Epithelial cell of esophagus (primary cell): ENCODE measurements at regions not wholly inside any gene's neighbourhood (a gene's known extent, or its start where the extent isn't known, plus 50 kb on each side); places are given as distances from the start of the nearest gene placed in this dataset.

Source experiments
- DNase-seq: peaks from one replicate; pipeline ENCODE4 v3.0.0; 2010; ENCODE audit warnings: low read depth
- H3K4me3 ChIP-seq: 2 replicates; pipeline ENCODE4 v1.5.1; 2011; ENCODE audit warnings: mild to moderate bottlenecking, low read length, control low read depth
- CTCF ChIP-seq: IDR thresholded peaks from 2 replicates; pipeline ENCODE4 v1.5.1; 2011; ENCODE audit warnings: low read depth, mild to moderate bottlenecking, low read length, control low read depth, inconsistent platforms; ENCODE audit not compliant: insufficient read depth; ENCODE audit errors: missing control alignments

GRCh38 chr10:86592413-86592812 is 61.9 kb upstream of the OPN4 start:
- TF ChIP-seq CTCF = no peak
- peak; percentile 62 for DNase-seq
- H3K4me3 ChIP-seq = no peak overlapping the region

- no peak for TF ChIP-seq CTCF
- DNase-seq = peak; percentile 32
Measured at GRCh38 chr10:86594535-86594934, 59.8 kb upstream of the OPN4 start.

GRCh38 chr10:86595496-86595895 is 58.9 kb upstream of the OPN4 start:
- TF ChIP-seq CTCF = no peak
- H3K4me3 ChIP-seq = no peak overlapping the region
- no peak for DNase-seq

More at GRCh38 chr10:86594535-86594934, 59.8 kb upstream of the OPN4 start:
- no peak overlapping the region for H3K4me3 ChIP-seq

- no peak overlapping the region for H3K4me3 ChIP-seq
- no peak for TF ChIP-seq CTCF
- no peak for DNase-seq
Measured at GRCh38 chr10:86596266-86596665, 58.1 kb upstream of the OPN4 start.

- no peak for DNase-seq
- no peak for TF ChIP-seq CTCF
Measured at GRCh38 chr10:86597306-86597705, 57.0 kb upstream of the OPN4 start.

GRCh38 chr10:86598151-86598550 is 56.2 kb upstream of the OPN4 start:
- H3K4me3 ChIP-seq = no peak overlapping the region
- no peak for DNase-seq
- no peak for TF ChIP-seq CTCF

More at GRCh38 chr10:86597306-86597705, 57.0 kb upstream of the OPN4 start:
- H3K4me3 ChIP-seq = no peak overlapping the region

GRCh38 chr10:86599041-86599440 is 55.3 kb upstream of the OPN4 start:
- no peak overlapping the region for H3K4me3 ChIP-seq
- DNase-seq = no peak
- no peak for TF ChIP-seq CTCF
